ENCODE measurements at regions not wholly inside any gene's neighbourhood (a gene's known extent, or its start where the extent isn't known, plus 50 kb on each side); places are given as distances from the start of the nearest gene placed in this dataset.

- TF ChIP-seq EZH2 (IDR thresholded peaks at IDR 0.05; ENCODE audit: insufficient read depth, low read length) (no peak), CTCF (IDR thresholded peaks at IDR 0.05; ENCODE audit: insufficient read depth, low read depth, low read length) (no peak)
Observed at GRCh38 chr1:208533746-208534598, 289.8 kb upstream of the PLXNA2 start.
